HepG2 (cell line): ENCODE measurements at regions not wholly inside any gene's neighbourhood (a gene's known extent, or its start where the extent isn't known, plus 50 kb on each side); places are given as distances from the start of the nearest gene placed in this dataset.

Source experiments
- ATAC-seq: fragments of 200-7000 bp; cut with Tn5 transposase; 3 replicates; pipeline ENCODE4 v1.9.1; 2020; ENCODE audit warnings: mild to moderate bottlenecking, moderate library complexity
- BruUV-seq: library from RNA; stranded (reverse); fragments of 400-500 nt; replicated peaks from 2 replicates; lab custom pipeline; 2021; lab: Mats Ljungman, UMichigan
- CTCF ChIA-PET: fragments of 300-600 bp; formaldehyde crosslinking; extraction: SDS; loops from one replicate; lab custom pipeline; 2021; ENCODE audit warnings: low total read pairs, inconsistent platforms, low intra/inter-chr PET ratio; lab: Yijun Ruan, JAX
- POLR2A ChIA-PET: fragments of 350-600 bp; sonication (Branson Sonifier 250); formaldehyde crosslinking; loops from one replicate; lab custom pipeline; 2020; ENCODE audit warnings: antibody characterized with exemption, inconsistent platforms; lab: Yijun Ruan, JAX
- DNase-seq: peaks from one replicate; pipeline ENCODE4 v3.0.0-alpha.2; 2015; ENCODE audit warnings: low spot score
- FAIRE-seq: peaks from 3 replicates; lab custom pipeline; 2011; peaks lifted over from hg19 to GRCh38; lab: Jason Lieb, UNC
- H2AFZ ChIP-seq: one replicate; pipeline ENCODE4 v1.6.1; 2011; ENCODE audit warnings: low read length, inconsistent platforms
- H3K27ac ChIP-seq: fragments of 300-600 bp; 3 replicates; pipeline ENCODE4 v1.8.0; 2011; ENCODE audit warnings: mixed run types, mild to moderate bottlenecking, mixed read lengths, low read length, inconsistent platforms; ENCODE audit not compliant: insufficient read depth; ENCODE audit errors: extremely low read length
- H3K27me3 ChIP-seq, 2 experiments: fragments of 200-600 bp in 1 of 2; 2 replicates in 1 of 2; 3 replicates in 1 of 2; pipeline versions ENCODE4 v1.6.0 to v1.8.0; 2011; ENCODE audit warnings: low read length in 2 of 2, mild to moderate bottlenecking in 2 of 2, moderate library complexity in 2 of 2, inconsistent platforms in 1 of 2; ENCODE audit not compliant: insufficient read depth in 2 of 2, control insufficient read depth in 1 of 2
- H3K36me3 ChIP-seq, 2 experiments: fragments of 200-600 bp in 1 of 2; replicated peaks in 1 of 2; 2 replicates in 1 of 2; 3 replicates in 1 of 2; pipeline versions ENCODE4 v1.5.1 to v1.8.0; 2011; ENCODE audit warnings: low read length in 2 of 2, inconsistent platforms in 1 of 2; ENCODE audit not compliant: insufficient read depth in 2 of 2, control insufficient read depth in 1 of 2
- H3K4me1 ChIP-seq: 2 replicates; pipeline ENCODE4 v1.5.1; 2012; ENCODE audit warnings: low read length, inconsistent platforms; ENCODE audit not compliant: insufficient read depth
- H3K4me2 ChIP-seq: 2 replicates; pipeline ENCODE4 v1.6.0; 2011; ENCODE audit warnings: low read depth, low read length, inconsistent platforms
- H3K4me3 ChIP-seq, 3 experiments: fragments of 200-600 bp in 1 of 3; sonication (generic), shearing (Covaris generic) in 1 of 3; replicated peaks in 1 of 3; 2 replicates each; pipeline ENCODE4 v1.5.1; 2011 to 2016; ENCODE audit warnings: low read length in 3 of 3, inconsistent platforms in 2 of 3, low read depth in 2 of 3, mild to moderate bottlenecking in 2 of 3, control low read depth in 1 of 3, mixed read lengths in 1 of 3; ENCODE audit not compliant: insufficient read depth in 1 of 3
- H3K79me2 ChIP-seq: one replicate; pipeline ENCODE4 v1.6.1; 2011; ENCODE audit warnings: low read length, inconsistent platforms; ENCODE audit not compliant: insufficient read depth
- H3K9ac ChIP-seq: 2 replicates; pipeline ENCODE4 v1.6.0; 2011; ENCODE audit warnings: mild to moderate bottlenecking, low read depth, low read length, inconsistent platforms; ENCODE audit not compliant: insufficient read depth
- H3K9me3 ChIP-seq: 2 replicates; pipeline ENCODE4 v1.5.1; 2012; ENCODE audit warnings: mild to moderate bottlenecking, low read length
- H4K20me1 ChIP-seq: 2 replicates; pipeline ENCODE4 v1.6.0; 2011; ENCODE audit warnings: inconsistent platforms, mild to moderate bottlenecking, low read length, moderate library complexity; ENCODE audit not compliant: insufficient read depth
- ATF5 ChIP-seq: sonication (generic); formaldehyde crosslinking; IDR thresholded peaks from 2 replicates; pipeline ENCODE4 v1.4.0; 2020; ENCODE audit warnings: mild to moderate bottlenecking, low read depth, missing genetic modification reagents
- FOXP4 ChIP-seq: sonication (generic); formaldehyde crosslinking; IDR thresholded peaks from 2 replicates; pipeline ENCODE4 v1.4.0; 2020; ENCODE audit warnings: missing genetic modification reagents
- MZF1 ChIP-seq: sonication (generic); formaldehyde crosslinking; IDR thresholded peaks from 2 replicates; pipeline ENCODE4 v1.8.1; 2023; ENCODE audit warnings: mild to moderate bottlenecking, missing genetic modification reagents, borderline replicate concordance
- NR2F1 ChIP-seq, 2 experiments: fragments of 450-650 bp in 1 of 2; formaldehyde crosslinking in 1 of 2; IDR thresholded peaks; 2 replicates each; pipeline versions ENCODE4 v1.5.0 to v1.6.1; 2016 to 2020; ENCODE audit warnings: mild to moderate bottlenecking in 1 of 2, missing compliant biosample characterization in 1 of 2, missing genetic modification reagents in 1 of 2, moderate library complexity in 1 of 2
- TERF1 ChIP-seq: sonication (generic); formaldehyde crosslinking; IDR thresholded peaks from 2 replicates; pipeline ENCODE4 v1.8.0; 2022; ENCODE audit warnings: mild to moderate bottlenecking, missing genetic modification reagents, moderate library complexity
- ZNF468 ChIP-seq: sonication (generic); formaldehyde crosslinking; IDR thresholded peaks from 2 replicates; pipeline ENCODE4 v1.8.0; 2022; ENCODE audit warnings: mild to moderate bottlenecking, moderate library complexity, missing genetic modification reagents
- ZNF646 ChIP-seq: sonication (generic); formaldehyde crosslinking; IDR thresholded peaks from 2 replicates; pipeline ENCODE4 v1.9.0; 2021; ENCODE audit warnings: mild to moderate bottlenecking, missing genetic modification reagents
- ZSCAN9 ChIP-seq: IDR thresholded peaks from 2 replicates; pipeline ENCODE4 v1.6.1; 2016; ENCODE audit warnings: borderline replicate concordance
- WGBS: methylation state at CpG from one replicate; pipeline ENCODE4 v1.1.6; 2017; ENCODE audit warnings: low lambda C conversion rate; 5-methylcytosine and 5-hydroxymethylcytosine counted together
- in situ Hi-C: cut with HindIII; loops from 2 replicates; pipeline ENCODE4 v1.10.0; 2017; ENCODE audit warnings: low pct_unique_long_range_greater_than_20kb; ENCODE audit not compliant: extremely low pct_ligation_motif_present
- intact Hi-C: fragments of 100-400 bp; cut with micrococcal nuclease; formaldehyde crosslinking; loops from one replicate; pipeline ENCODE4 v1.10.0; 2022; ENCODE audit not compliant: unreplicated experiment
- TF ChIP-seq, protein P1 (sequence below): sonication (generic); formaldehyde crosslinking; IDR thresholded peaks from 2 replicates; pipeline ENCODE4 v1.8.0; 2022; ENCODE audit warnings: mild to moderate bottlenecking, missing genetic modification reagents, moderate library complexity

DNA sequence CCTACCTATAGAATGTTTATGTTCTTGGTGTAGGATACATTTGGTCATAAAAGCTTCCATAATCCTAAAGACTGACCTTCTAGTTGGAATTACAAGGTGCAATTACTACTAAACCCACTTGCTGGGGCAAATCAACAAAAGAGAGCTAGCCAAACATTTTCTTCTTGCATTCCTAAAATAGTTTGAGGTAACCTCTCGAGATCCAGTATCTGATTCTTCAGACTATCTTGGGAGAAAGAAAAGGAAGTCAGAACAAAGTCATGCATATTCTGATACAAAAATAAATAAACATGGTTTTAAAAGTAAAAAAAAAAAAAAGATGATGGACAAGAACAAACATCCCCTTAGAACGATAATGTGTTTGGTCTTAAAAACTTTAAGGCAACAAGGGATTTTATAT, 294.2 kb upstream of the RSPO3 start (continued):
- TF ChIP-seq, protein P1, sequence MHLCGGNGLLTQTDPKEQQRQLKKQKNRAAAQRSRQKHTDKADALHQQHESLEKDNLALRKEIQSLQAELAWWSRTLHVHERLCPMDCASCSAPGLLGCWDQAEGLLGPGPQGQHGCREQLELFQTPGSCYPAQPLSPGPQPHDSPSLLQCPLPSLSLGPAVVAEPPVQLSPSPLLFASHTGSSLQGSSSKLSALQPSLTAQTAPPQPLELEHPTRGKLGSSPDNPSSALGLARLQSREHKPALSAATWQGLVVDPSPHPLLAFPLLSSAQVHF (CRISPR knock-in tag) = no peak
- no peak for TF ChIP-seq MZF1 (CRISPR knock-in tag)
- TF ChIP-seq ZNF468 (CRISPR knock-in tag) = no peak
- TF ChIP-seq ATF5 (CRISPR knock-in tag) = no peak

- no peak overlapping the region for H3K9ac ChIP-seq
- 9% methylated on average over 2 of the region's 2 CpGs for WGBS
- H3K4me2 ChIP-seq = no peak overlapping the region
- H4K20me1 ChIP-seq = no peaks in the 10 kb centered on the region
- H3K27ac ChIP-seq = no peak overlapping the region
- H3K36me3 ChIP-seq = no peaks in the 10 kb centered on the region
- ATAC-seq = no peak
- no peak overlapping the region for H3K4me3 ChIP-seq
- ChIA-PET POLR2A (no interaction called here), CTCF (no interaction called here)
- intact Hi-C loops = no loop called here
- no TSS peak for BruUV-seq
- no peaks in the 10 kb centered on the region for H3K4me1 ChIP-seq
- no peak for DNase-seq
- H3K9me3 ChIP-seq = no peaks in the 10 kb centered on the region
- no peaks in the 10 kb centered on the region for H3K27me3 ChIP-seq
- no peaks in the 10 kb centered on the region for H3K79me2 ChIP-seq
- in situ Hi-C loops = loop anchor here (25.0 kb wide), 1 partner anchor 287 kb away; the partner anchor contains the start of gene RSPO3
- FAIRE-seq = no peak
- H2AFZ ChIP-seq = no peak overlapping the region
- no peak for TF ChIP-seq TERF1
- TF ChIP-seq ZSCAN9 (CRISPR knock-in tag) = no peak
- no peak for TF ChIP-seq FOXP4 (CRISPR knock-in tag)
- TF ChIP-seq NR2F1 (CRISPR knock-in tag; IDR thresholded peaks at IDR 0.05) = no peak
- no peak for TF ChIP-seq ZNF646 (CRISPR knock-in tag)
These were observed 293.7 kb upstream of the RSPO3 start for GRCh38 chr6:126824815-126825214.
